OCI-LY1 (cell line): ENCODE measurements at regions not wholly inside any gene's neighbourhood (a gene's known extent, or its start where the extent isn't known, plus 50 kb on each side); places are given as distances from the start of the nearest gene placed in this dataset.

Source experiments
- H2AFZ ChIP-seq: fragments of 200-600 bp; sonication (generic), shearing (Covaris generic); 2 replicates; pipeline ENCODE4 v1.6.0; 2014; ENCODE audit warnings: antibody characterized with exemption, mild to moderate bottlenecking, low read length
- H3F3A ChIP-seq: fragments of 200-600 bp; sonication (generic), shearing (Covaris generic); 2 replicates; pipeline ENCODE4 v1.6.0; 2014; ENCODE audit warnings: mild to moderate bottlenecking, antibody characterized with exemption, low read length, moderate library complexity; ENCODE audit not compliant: insufficient read depth
- H3K27ac ChIP-seq: fragments of 200-600 bp; sonication (generic); 2 replicates; pipeline ENCODE4 v1.5.1; 2014; ENCODE audit warnings: low read length, mixed run types, mild to moderate bottlenecking, low read depth; ENCODE audit not compliant: poor library complexity, severe bottlenecking
- H3K27me3 ChIP-seq: fragments of 200-600 bp; sonication (generic); 2 replicates; pipeline ENCODE4 v1.6.0; 2014; ENCODE audit warnings: antibody characterized with exemption, mild to moderate bottlenecking, low read length, moderate library complexity; ENCODE audit not compliant: insufficient read depth
- H3K36me3 ChIP-seq: fragments of 200-600 bp; sonication (generic); 2 replicates; pipeline ENCODE4 v1.6.1; 2014; ENCODE audit warnings: mild to moderate bottlenecking, antibody characterized with exemption, low read length, moderate library complexity, mixed read lengths; ENCODE audit not compliant: insufficient read depth
- H3K4me1 ChIP-seq: fragments of 200-600 bp; sonication (generic); 2 replicates; pipeline ENCODE4 v1.5.1; 2014; ENCODE audit warnings: mild to moderate bottlenecking, low read length, moderate library complexity; ENCODE audit not compliant: insufficient read depth, severe bottlenecking
- H3K4me2 ChIP-seq: fragments of 200-600 bp; sonication (generic), shearing (Covaris generic); 2 replicates; pipeline ENCODE4 v1.6.1; 2014; ENCODE audit warnings: low read length
- H3K4me3 ChIP-seq: fragments of 200-600 bp; sonication (generic); 2 replicates; pipeline ENCODE4 v1.5.1; 2014; ENCODE audit warnings: low read length, low read depth, mild to moderate bottlenecking, mixed read lengths; ENCODE audit not compliant: poor library complexity, severe bottlenecking
- H3K79me2 ChIP-seq: fragments of 200-600 bp; shearing (Covaris generic); 2 replicates; pipeline ENCODE4 v1.6.1; 2016; ENCODE audit warnings: mixed run types, low read length, mixed read lengths; ENCODE audit not compliant: insufficient read depth
- H3K9ac ChIP-seq: fragments of 200-600 bp; sonication (generic), shearing (Covaris generic); 2 replicates; pipeline ENCODE4 v1.6.1; 2014; ENCODE audit warnings: mild to moderate bottlenecking, low read length, mixed read lengths
- H3K9me2 ChIP-seq: fragments of 200-600 bp; sonication (generic), shearing (Covaris generic); 2 replicates; pipeline ENCODE4 v1.6.1; 2014; ENCODE audit warnings: low read depth, mild to moderate bottlenecking, low read length, mixed read lengths
- H3K9me3 ChIP-seq: fragments of 200-600 bp; shearing (Covaris generic); 2 replicates; pipeline ENCODE4 v1.6.1; 2014; ENCODE audit warnings: low read length, mixed read lengths
- H4K20me1 ChIP-seq: fragments of 200-600 bp; sonication (generic), shearing (Covaris generic); 2 replicates; pipeline ENCODE4 v1.6.0; 2016; ENCODE audit warnings: mild to moderate bottlenecking, low read length; ENCODE audit not compliant: insufficient read depth
- CTCF ChIP-seq: fragments of 200-600 bp; sonication (generic), shearing (Covaris generic); IDR thresholded peaks from 2 replicates; pipeline ENCODE4 v1.5.1; 2017; ENCODE audit warnings: mild to moderate bottlenecking, antibody characterized with exemption, low read length, moderate library complexity, mixed read lengths
- EZH2 ChIP-seq: fragments of 200-600 bp; sonication (generic), shearing (Covaris generic); IDR thresholded peaks from 2 replicates; pipeline ENCODE4 v1.8.0; 2017; ENCODE audit warnings: borderline replicate concordance, mixed run types, mild to moderate bottlenecking, antibody characterized with exemption, low read length, moderate library complexity, mixed read lengths

GRCh38 chr2:43098539-43098938, 127.9 kb downstream of the ZFP36L2 start:
- Histone ChIP-seq H3K27me3 (peaks cover 13% of the 10 kb centered on the region; the same call in 1 of the 2 replicates), H3F3A (no peaks in the 10 kb centered on the region), H3K79me2 (no peaks in the 10 kb centered on the region), H3K9me3 (no peaks in the 10 kb centered on the region), H3K4me2 (no peak overlapping the region), H3K9ac (no peak overlapping the region), H3K27ac (no peak overlapping the region), H3K4me3 (no peak overlapping the region), H3K9me2 (no peaks in the 10 kb centered on the region), H4K20me1 (no peaks in the 10 kb centered on the region), H2AFZ (no peak overlapping the region), H3K36me3 (no peaks in the 10 kb centered on the region; the same call in 1 of the 2 replicates), H3K4me1 (no peaks in the 10 kb centered on the region)
- no peak for TF ChIP-seq CTCF
- no peak for TF ChIP-seq EZH2

- H3K4me2 ChIP-seq = no peak overlapping the region
- no peak overlapping the region for H2AFZ ChIP-seq
- no peaks in the 10 kb centered on the region for H3K9me2 ChIP-seq
- no peak overlapping the region for H3K9ac ChIP-seq
- peaks cover 13% of the 10 kb centered on the region; the same call in 1 of the 2 replicates for H3K27me3 ChIP-seq
- H3K4me3 ChIP-seq = no peak overlapping the region
- H3K4me1 ChIP-seq = no peaks in the 10 kb centered on the region
- H3K79me2 ChIP-seq = no peaks in the 10 kb centered on the region
- H3K36me3 ChIP-seq = no peaks in the 10 kb centered on the region; the same call in 1 of the 2 replicates
- no peak overlapping the region for H3K27ac ChIP-seq
- TF ChIP-seq EZH2 = no peak
- no peak for TF ChIP-seq CTCF
- H4K20me1 ChIP-seq = no peaks in the 10 kb centered on the region
- no peaks in the 10 kb centered on the region for H3K9me3 ChIP-seq
- no peaks in the 10 kb centered on the region for H3F3A ChIP-seq
Measured at GRCh38 chr2:43097644-43098408, 128.6 kb downstream of the ZFP36L2 start.

- no peaks in the 10 kb centered on the region for H4K20me1 ChIP-seq
- TF ChIP-seq EZH2 (no peak), CTCF (no peak)
- no peak overlapping the region for H3K27ac ChIP-seq
- no peaks in the 10 kb centered on the region for H3K9me3 ChIP-seq
- no peaks in the 10 kb centered on the region for H3K79me2 ChIP-seq
- H3F3A ChIP-seq = no peaks in the 10 kb centered on the region
- no peak overlapping the region for H3K4me3 ChIP-seq
- H3K27me3 ChIP-seq = peaks cover 6% of the 10 kb centered on the region; the same call in 1 of the 2 replicates
- H3K9me2 ChIP-seq = no peaks in the 10 kb centered on the region
- no peaks in the 10 kb centered on the region for H3K4me1 ChIP-seq
- H3K9ac ChIP-seq = no peak overlapping the region
- no peak overlapping the region for H2AFZ ChIP-seq
- H3K36me3 ChIP-seq = no peaks in the 10 kb centered on the region; the same call in 1 of the 2 replicates
- H3K4me2 ChIP-seq = no peak overlapping the region
Measured at GRCh38 chr2:43095533-43096295, 130.7 kb downstream of the ZFP36L2 start.
